Endothelial cell (in vitro differentiated cells): ENCODE measurements at regions not wholly inside any gene's neighbourhood (a gene's known extent, or its start where the extent isn't known, plus 50 kb on each side); places are given as distances from the start of the nearest gene placed in this dataset.

Source experiments
- DNase-seq: peaks from one replicate; pipeline ENCODE4 v3.0.0; 2021; ENCODE audit warnings: low spot score
- H3K27ac Mint-ChIP-seq: one replicate; pipeline ENCODE4 v1.8.0; 2021; ENCODE audit warnings: mixed read lengths, inconsistent platforms; ENCODE audit not compliant: unreplicated experiment
- H3K27me3 Mint-ChIP-seq: one replicate; pipeline ENCODE4 v1.8.0; 2021; ENCODE audit warnings: mild to moderate bottlenecking, moderate library complexity, mixed read lengths, inconsistent platforms; ENCODE audit not compliant: unreplicated experiment
- H3K36me3 Mint-ChIP-seq: one replicate; pipeline ENCODE4 v1.8.0; 2021; ENCODE audit warnings: mild to moderate bottlenecking, low read depth, mixed read lengths, inconsistent platforms; ENCODE audit not compliant: unreplicated experiment
- H3K4me1 Mint-ChIP-seq: one replicate; pipeline ENCODE4 v1.8.0; 2021; ENCODE audit warnings: mild to moderate bottlenecking, mixed read lengths, inconsistent platforms; ENCODE audit not compliant: unreplicated experiment
- H3K4me3 Mint-ChIP-seq: one replicate; pipeline ENCODE4 v1.8.0; 2021; ENCODE audit warnings: mild to moderate bottlenecking, mixed read lengths, inconsistent platforms; ENCODE audit not compliant: unreplicated experiment
- H3K9me3 Mint-ChIP-seq: one replicate; pipeline ENCODE4 v1.8.0; 2021; ENCODE audit warnings: mixed read lengths, inconsistent platforms; ENCODE audit not compliant: unreplicated experiment
- TF ChIP-seq, protein P1 (sequence below): fragments of 200-600 bp; sonication (generic); IDR thresholded peaks from one replicate; pipeline ENCODE4 v1.5.0; 2021; ENCODE audit warnings: antibody characterized with exemption; ENCODE audit not compliant: unreplicated experiment

DNA sequence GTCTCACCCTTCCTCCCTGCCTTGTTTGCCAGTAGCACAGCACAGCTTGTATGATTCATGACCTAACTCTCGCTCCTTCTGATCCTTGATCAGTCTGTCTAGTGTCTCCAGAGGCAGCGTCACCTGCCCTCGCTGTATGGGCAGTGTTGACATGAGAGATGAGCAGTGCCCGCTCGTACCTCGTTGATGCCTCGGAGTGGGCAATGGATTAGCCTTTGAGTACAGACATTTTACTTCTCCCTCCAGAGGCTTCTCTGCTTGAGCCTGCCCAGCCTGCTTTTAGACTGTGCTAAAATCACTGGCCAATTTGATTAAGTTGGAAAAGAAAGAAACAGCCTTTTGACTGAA is 569.0 kb downstream of the NTRK3 start:
- Mint-ChIP-seq H3K9me3 (no peaks in the 10 kb centered on the region), H3K36me3 (no peaks in the 10 kb centered on the region), H3K4me3 (no peak overlapping the region), H3K27me3 (no peaks in the 10 kb centered on the region), H3K4me1 (no peaks in the 10 kb centered on the region), H3K27ac (no peak overlapping the region)
- no peak for DNase-seq
- TF ChIP-seq, protein P1, sequence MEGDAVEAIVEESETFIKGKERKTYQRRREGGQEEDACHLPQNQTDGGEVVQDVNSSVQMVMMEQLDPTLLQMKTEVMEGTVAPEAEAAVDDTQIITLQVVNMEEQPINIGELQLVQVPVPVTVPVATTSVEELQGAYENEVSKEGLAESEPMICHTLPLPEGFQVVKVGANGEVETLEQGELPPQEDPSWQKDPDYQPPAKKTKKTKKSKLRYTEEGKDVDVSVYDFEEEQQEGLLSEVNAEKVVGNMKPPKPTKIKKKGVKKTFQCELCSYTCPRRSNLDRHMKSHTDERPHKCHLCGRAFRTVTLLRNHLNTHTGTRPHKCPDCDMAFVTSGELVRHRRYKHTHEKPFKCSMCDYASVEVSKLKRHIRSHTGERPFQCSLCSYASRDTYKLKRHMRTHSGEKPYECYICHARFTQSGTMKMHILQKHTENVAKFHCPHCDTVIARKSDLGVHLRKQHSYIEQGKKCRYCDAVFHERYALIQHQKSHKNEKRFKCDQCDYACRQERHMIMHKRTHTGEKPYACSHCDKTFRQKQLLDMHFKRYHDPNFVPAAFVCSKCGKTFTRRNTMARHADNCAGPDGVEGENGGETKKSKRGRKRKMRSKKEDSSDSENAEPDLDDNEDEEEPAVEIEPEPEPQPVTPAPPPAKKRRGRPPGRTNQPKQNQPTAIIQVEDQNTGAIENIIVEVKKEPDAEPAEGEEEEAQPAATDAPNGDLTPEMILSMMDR = no peak

DNA sequence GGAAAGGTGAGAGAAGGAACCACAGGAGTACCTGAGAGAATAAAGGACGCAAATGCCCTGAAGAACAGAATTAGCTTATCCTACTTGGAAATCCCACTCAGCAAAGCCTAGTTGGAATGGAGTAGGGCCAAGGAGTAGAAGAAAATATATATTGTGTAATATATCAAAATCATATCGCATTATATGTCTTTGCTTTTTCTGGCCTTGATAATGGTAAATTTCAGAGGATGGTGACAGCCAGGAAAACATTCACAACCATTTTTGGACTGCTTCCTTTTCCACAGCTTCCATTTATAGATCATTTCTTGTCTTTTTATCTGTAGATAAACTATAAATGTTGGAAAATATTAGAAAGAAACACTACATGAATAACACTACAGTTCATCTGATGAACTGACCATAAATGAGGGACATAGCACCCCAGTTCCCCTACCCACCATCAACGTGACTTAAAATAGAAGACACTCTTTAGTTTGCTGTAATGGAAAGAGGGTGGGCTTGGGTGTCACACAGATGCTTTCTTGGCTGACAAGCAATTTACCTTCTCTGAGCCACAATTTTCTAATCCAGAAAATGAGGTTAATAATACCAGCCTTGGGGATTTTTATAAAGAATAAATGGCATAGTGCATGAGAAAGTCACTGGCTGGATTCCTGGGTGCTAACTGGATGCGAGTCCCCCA is 569.6 kb downstream of the NTRK3 start:
- no peak overlapping the region for H3K27ac Mint-ChIP-seq
- no peaks in the 10 kb centered on the region for H3K4me1 Mint-ChIP-seq
- H3K9me3 Mint-ChIP-seq = no peaks in the 10 kb centered on the region
- H3K27me3 Mint-ChIP-seq = no peaks in the 10 kb centered on the region
- no peaks in the 10 kb centered on the region for H3K36me3 Mint-ChIP-seq
- no peak overlapping the region for H3K4me3 Mint-ChIP-seq
- DNase-seq = no peak
- TF ChIP-seq, protein P1 = no peak

DNA sequence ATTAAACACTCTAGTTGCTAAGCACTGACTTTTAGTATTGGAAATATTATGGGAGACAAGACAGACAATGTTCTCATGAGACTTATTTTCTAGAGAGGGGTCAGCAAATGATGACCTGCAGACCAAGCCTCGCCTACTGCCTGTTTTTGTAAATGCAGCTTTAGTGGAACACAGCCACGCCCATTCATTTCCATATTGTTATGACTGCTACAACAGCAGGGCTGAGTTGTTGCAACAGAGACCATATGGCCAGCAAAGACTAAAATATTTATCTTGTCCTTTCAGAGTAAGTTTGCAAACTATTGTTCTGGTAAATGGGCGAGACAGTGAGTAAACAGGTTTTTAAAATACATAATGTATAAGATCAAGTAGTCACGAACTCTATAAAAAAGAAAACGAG is 570.2 kb downstream of the NTRK3 start:
- H3K27me3 Mint-ChIP-seq = no peaks in the 10 kb centered on the region
- H3K36me3 Mint-ChIP-seq = no peaks in the 10 kb centered on the region
- peaks cover 1% of the 10 kb centered on the region for H3K4me1 Mint-ChIP-seq
- no peak overlapping the region for H3K27ac Mint-ChIP-seq
- H3K9me3 Mint-ChIP-seq = no peaks in the 10 kb centered on the region
- DNase-seq = no peak
- H3K4me3 Mint-ChIP-seq = no peak overlapping the region
- TF ChIP-seq, protein P1 = no peak

DNA sequence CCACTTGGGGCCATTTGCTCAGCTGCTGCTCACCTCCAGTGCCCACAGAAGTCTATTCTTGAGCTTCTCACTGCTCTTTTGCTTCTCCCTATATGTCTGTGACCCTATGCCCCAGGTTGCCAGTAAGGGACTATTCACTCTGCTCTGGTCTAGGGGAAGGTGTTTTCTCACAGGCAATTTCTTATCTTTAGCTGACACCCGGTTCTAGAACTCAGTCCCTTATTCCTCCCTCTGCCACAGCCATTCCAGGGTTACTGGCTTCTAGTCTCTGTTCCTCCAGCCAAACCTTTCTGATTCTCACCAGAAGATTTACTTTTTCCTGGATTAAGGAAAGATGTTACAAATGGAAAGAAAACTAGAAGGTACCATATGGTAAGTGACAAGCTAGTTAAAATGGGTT is 574.0 kb downstream of the NTRK3 start:
- DNase-seq = no peak
- no peaks in the 10 kb centered on the region for H3K36me3 Mint-ChIP-seq
- H3K4me1 Mint-ChIP-seq = peaks cover 8% of the 10 kb centered on the region
- TF ChIP-seq, protein P1 = no peak
- no peaks in the 10 kb centered on the region for H3K9me3 Mint-ChIP-seq
- no peak overlapping the region for H3K4me3 Mint-ChIP-seq
- no peak overlapping the region for H3K27ac Mint-ChIP-seq
- no peaks in the 10 kb centered on the region for H3K27me3 Mint-ChIP-seq

DNA sequence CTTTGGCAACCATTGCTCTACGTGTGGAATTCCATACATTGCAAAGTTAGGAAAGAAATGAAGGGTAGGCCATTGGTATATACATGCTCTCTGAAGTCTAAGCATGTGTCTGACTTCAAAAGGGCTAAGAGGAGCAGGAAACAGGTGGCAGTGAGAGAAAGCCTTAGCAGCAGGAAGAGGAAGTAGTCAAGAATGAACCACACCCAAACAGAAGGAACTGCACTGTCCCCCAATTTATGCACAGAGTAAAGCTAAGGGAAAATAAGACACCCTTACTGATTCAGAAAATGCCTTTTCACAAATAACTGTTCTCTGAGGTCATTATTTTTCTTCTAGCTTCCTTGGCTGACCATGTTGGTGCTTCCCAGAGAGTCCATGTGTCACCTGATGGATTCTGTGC is 575.4 kb downstream of the NTRK3 start:
- Mint-ChIP-seq H3K27me3 (no peaks in the 10 kb centered on the region), H3K27ac (no peak overlapping the region), H3K9me3 (no peaks in the 10 kb centered on the region), H3K4me1 (peaks cover 8% of the 10 kb centered on the region), H3K4me3 (no peak overlapping the region), H3K36me3 (no peaks in the 10 kb centered on the region)
- DNase-seq = no peak
- TF ChIP-seq, protein P1 = no peak
